Trophoblast cell (in vitro differentiated cells and primary cell): ENCODE measurements at regions not wholly inside any gene's neighbourhood (a gene's known extent, or its start where the extent isn't known, plus 50 kb on each side); places are given as distances from the start of the nearest gene placed in this dataset.

Source experiments
- DNase-seq, 2 donors: peaks; one replicate each; pipeline ENCODE4 v3.0.0-alpha.2; 2016
- H2AFZ ChIP-seq: 2 replicates; pipeline ENCODE4 v1.6.1; 2013; ENCODE audit warnings: low read length, moderate library complexity, mild to moderate bottlenecking; ENCODE audit not compliant: insufficient read depth, poor library complexity
- H2AK5ac ChIP-seq: 2 replicates; pipeline ENCODE4 v1.6.1; 2013; ENCODE audit warnings: mild to moderate bottlenecking, low read length
- H2BK120ac ChIP-seq: 2 replicates; pipeline ENCODE4 v1.6.1; 2013; ENCODE audit warnings: low read length, mild to moderate bottlenecking, moderate library complexity; ENCODE audit not compliant: insufficient read depth, poor library complexity
- H2BK12ac ChIP-seq: 2 replicates; pipeline ENCODE4 v1.6.1; 2013; ENCODE audit warnings: mild to moderate bottlenecking, low read length, moderate library complexity
- H2BK5ac ChIP-seq: 2 replicates; pipeline ENCODE4 v1.6.1; 2013; ENCODE audit warnings: low read length, low read depth, moderate library complexity, mild to moderate bottlenecking; ENCODE audit not compliant: poor library complexity
- H3K14ac ChIP-seq: 2 replicates; pipeline ENCODE4 v1.6.1; 2013; ENCODE audit warnings: mild to moderate bottlenecking, low read length
- H3K18ac ChIP-seq: 2 replicates; pipeline ENCODE4 v1.6.1; 2013; ENCODE audit warnings: mild to moderate bottlenecking, low read length
- H3K23ac ChIP-seq: 2 replicates; pipeline ENCODE4 v1.6.1; 2013; ENCODE audit warnings: low read length
- H3K27ac ChIP-seq: 2 replicates; pipeline ENCODE4 v1.5.1; 2013; ENCODE audit warnings: low read depth, mild to moderate bottlenecking, inconsistent platforms, low read length, moderate library complexity
- H3K27me3 ChIP-seq: 2 replicates; pipeline ENCODE4 v1.6.1; 2013; ENCODE audit warnings: inconsistent platforms, mild to moderate bottlenecking, low read length, moderate library complexity; ENCODE audit not compliant: insufficient read depth
- H3K36me3 ChIP-seq, 2 experiments: 1 replicate in 1 of 2; 2 replicates in 1 of 2; pipeline ENCODE4 v1.6.1; 2013; ENCODE audit warnings: low read length in 2 of 2, mild to moderate bottlenecking in 2 of 2, moderate library complexity in 1 of 2; ENCODE audit not compliant: insufficient read depth in 2 of 2, control insufficient read depth in 1 of 2
- H3K4ac ChIP-seq: 2 replicates; pipeline ENCODE4 v1.6.1; 2013; ENCODE audit warnings: low read depth, mild to moderate bottlenecking, low read length, moderate library complexity
- H3K4me1 ChIP-seq, 2 experiments: 1 replicate in 1 of 2; 2 replicates in 1 of 2; pipeline ENCODE4 v1.6.1; 2013; ENCODE audit warnings: low read length in 2 of 2, mild to moderate bottlenecking in 2 of 2, moderate library complexity in 1 of 2; ENCODE audit not compliant: insufficient read depth in 2 of 2, control insufficient read depth in 1 of 2
- H3K4me2 ChIP-seq: 2 replicates; pipeline ENCODE4 v1.6.1; 2013; ENCODE audit warnings: inconsistent platforms, mild to moderate bottlenecking, low read length, moderate library complexity
- H3K4me3 ChIP-seq: 2 replicates; pipeline ENCODE4 v1.5.1; 2013; ENCODE audit warnings: mild to moderate bottlenecking, low read depth, low read length, inconsistent platforms
- H3K79me1 ChIP-seq: one replicate; pipeline ENCODE4 v1.6.1; 2013; ENCODE audit warnings: low read length
- H3K79me2 ChIP-seq: 2 replicates; pipeline ENCODE4 v1.6.1; 2013; ENCODE audit warnings: low read length, mild to moderate bottlenecking; ENCODE audit not compliant: control insufficient read depth, insufficient read depth, poor library complexity
- H3K9ac ChIP-seq: 2 replicates; pipeline ENCODE4 v1.6.1; 2013; ENCODE audit warnings: mild to moderate bottlenecking, low read length
- H3K9me3 ChIP-seq: 2 replicates; pipeline ENCODE4 v1.6.1; 2013; ENCODE audit warnings: low read depth, mild to moderate bottlenecking, control low read depth, inconsistent platforms, low read length; ENCODE audit not compliant: insufficient read depth
- H4K12ac ChIP-seq: 2 replicates; pipeline ENCODE4 v1.6.1; 2013; ENCODE audit warnings: low read depth, mild to moderate bottlenecking, low read length, moderate library complexity
- H4K8ac ChIP-seq: 2 replicates; pipeline ENCODE4 v1.6.1; 2013; ENCODE audit warnings: low read depth, mild to moderate bottlenecking, low read length, moderate library complexity
- H4K91ac ChIP-seq: one replicate; pipeline ENCODE4 v1.6.1; 2013; ENCODE audit warnings: low read depth, mild to moderate bottlenecking, low read length, moderate library complexity
- WGBS: extraction: QIAGEN DNeasy Blood & Tissue Kit; methylation state at CpG from one replicate; pipeline ENCODE4 v1.1.7; 2013; ENCODE audit warnings: missing lambda C conversion rate; ENCODE audit not compliant: insufficient read length, insufficient coverage; ENCODE audit errors: extremely low coverage; 5-methylcytosine and 5-hydroxymethylcytosine counted together

- H3K18ac ChIP-seq = no peak overlapping the region
- H4K91ac ChIP-seq = no peak overlapping the region
- no peak overlapping the region for H2BK5ac ChIP-seq
- H2AFZ ChIP-seq = no peak overlapping the region
- H3K23ac ChIP-seq = no peak overlapping the region
- H3K14ac ChIP-seq = no peak overlapping the region
- no peaks in the 10 kb centered on the region for H3K36me3 ChIP-seq
- H3K27me3 ChIP-seq = no peaks in the 10 kb centered on the region
- DNase-seq = no peak
- no peaks in the 10 kb centered on the region for H3K79me2 ChIP-seq
- WGBS = no CpG with 5 or more reads among the region's 1 CpG
- H2AK5ac ChIP-seq = no peak overlapping the region
- H4K12ac ChIP-seq = no peak overlapping the region
- no peak overlapping the region for H3K4me3 ChIP-seq
- H2BK12ac ChIP-seq = no peak overlapping the region
- no peak overlapping the region for H3K27ac ChIP-seq
- no peak overlapping the region for H3K4ac ChIP-seq
- H3K9ac ChIP-seq = no peak overlapping the region
- H3K9me3 ChIP-seq = no peaks in the 10 kb centered on the region
- H3K79me1 ChIP-seq = no peaks in the 10 kb centered on the region
- no peak overlapping the region for H3K4me2 ChIP-seq
- no peak overlapping the region for H2BK120ac ChIP-seq
- no peaks in the 10 kb centered on the region for H3K4me1 ChIP-seq
- H4K8ac ChIP-seq = no peak overlapping the region
These were observed 915.6 kb downstream of the TRHDE start for GRCh38 chr12:73187765-73188164.

DNA sequence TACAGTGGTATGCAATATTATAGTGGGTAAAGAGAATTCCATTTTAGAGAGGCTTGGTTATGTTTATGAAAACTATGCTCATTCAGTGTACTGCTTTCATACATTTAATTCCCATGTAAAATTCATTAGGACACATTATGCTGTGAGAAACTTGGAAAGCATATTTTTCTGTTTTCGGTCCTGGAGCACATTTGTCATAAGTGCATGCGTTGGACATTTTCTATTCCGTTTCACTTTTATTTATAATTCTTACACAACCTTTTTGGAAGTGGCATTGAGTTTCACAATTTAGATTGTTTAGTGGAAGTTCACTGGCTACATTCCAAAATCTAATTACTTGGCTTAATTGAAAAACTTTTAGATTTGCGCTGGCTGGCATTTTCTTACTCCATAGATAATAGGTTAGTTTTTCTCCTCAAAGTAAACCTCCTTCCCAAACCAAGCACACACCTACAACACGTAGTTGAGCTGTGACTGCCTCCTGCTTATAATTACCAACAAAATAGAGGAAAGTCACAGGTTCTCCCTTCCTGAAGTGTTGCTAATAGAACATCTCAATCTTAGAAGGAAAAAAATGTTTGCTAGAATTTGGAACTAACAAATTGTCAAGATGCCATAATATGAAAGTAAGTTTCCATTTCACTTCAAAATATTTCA, 938.5 kb downstream of the TRHDE start:
- Histone ChIP-seq H2BK12ac (no peak overlapping the region), H3K18ac (no peak overlapping the region), H3K4me2 (no peak overlapping the region), H3K9me3 (no peaks in the 10 kb centered on the region), H3K79me1 (no peaks in the 10 kb centered on the region), H3K9ac (no peak overlapping the region), H3K36me3 (no peaks in the 10 kb centered on the region), H3K27me3 (no peaks in the 10 kb centered on the region), H4K8ac (no peak overlapping the region), H3K14ac (no peak overlapping the region), H4K12ac (no peak overlapping the region), H3K79me2 (no peaks in the 10 kb centered on the region), H3K27ac (no peak overlapping the region), H3K4me3 (no peak overlapping the region), H4K91ac (no peak overlapping the region), H3K23ac (no peak overlapping the region), H3K4me1 (no peaks in the 10 kb centered on the region), H3K4ac (no peak overlapping the region), H2BK120ac (no peak overlapping the region), H2AFZ (no peak overlapping the region), H2AK5ac (no peak overlapping the region), H2BK5ac (no peak overlapping the region)
- DNase-seq = no peak
- no CpG with 5 or more reads among the region's 5 CpGs for WGBS

GRCh38 chr12:73220951-73221350, 948.8 kb downstream of the TRHDE start:
- no peak overlapping the region for H3K9ac ChIP-seq
- H4K91ac ChIP-seq = no peak overlapping the region
- WGBS = no CpG with 5 or more reads among the region's 2 CpGs
- no peaks in the 10 kb centered on the region for H3K79me1 ChIP-seq
- no peaks in the 10 kb centered on the region for H3K4me1 ChIP-seq
- H3K36me3 ChIP-seq = no peaks in the 10 kb centered on the region
- H2AK5ac ChIP-seq = no peak overlapping the region
- H2BK120ac ChIP-seq = no peak overlapping the region
- H3K4ac ChIP-seq = no peak overlapping the region
- H3K79me2 ChIP-seq = no peaks in the 10 kb centered on the region
- no peaks in the 10 kb centered on the region for H3K9me3 ChIP-seq
- H4K8ac ChIP-seq = no peak overlapping the region
- no peak overlapping the region for H3K18ac ChIP-seq
- H4K12ac ChIP-seq = no peak overlapping the region
- no peak overlapping the region for H2BK12ac ChIP-seq
- H3K23ac ChIP-seq = no peak overlapping the region
- no peak overlapping the region for H2BK5ac ChIP-seq
- H3K4me2 ChIP-seq = no peak overlapping the region
- no peaks in the 10 kb centered on the region for H3K27me3 ChIP-seq
- no peak overlapping the region for H3K27ac ChIP-seq
- no peak overlapping the region for H3K4me3 ChIP-seq
- H2AFZ ChIP-seq = no peak overlapping the region
- H3K14ac ChIP-seq = no peak overlapping the region
- DNase-seq = no peak

GRCh38 chr12:73221398-73221797, 949.2 kb downstream of the TRHDE start:
- H2BK5ac ChIP-seq = no peak overlapping the region
- no peaks in the 10 kb centered on the region for H3K9me3 ChIP-seq
- no peak overlapping the region for H4K12ac ChIP-seq
- no peak overlapping the region for H3K14ac ChIP-seq
- no peaks in the 10 kb centered on the region for H3K36me3 ChIP-seq
- H2AK5ac ChIP-seq = no peak overlapping the region
- H3K79me2 ChIP-seq = no peaks in the 10 kb centered on the region
- no peaks in the 10 kb centered on the region for H3K27me3 ChIP-seq
- no peak overlapping the region for H3K23ac ChIP-seq
- no peak for DNase-seq
- no peak overlapping the region for H3K4me2 ChIP-seq
- H3K79me1 ChIP-seq = no peaks in the 10 kb centered on the region
- no peak overlapping the region for H4K8ac ChIP-seq
- no peak overlapping the region for H3K9ac ChIP-seq
- no peak overlapping the region for H2BK120ac ChIP-seq
- no peak overlapping the region for H4K91ac ChIP-seq
- no peak overlapping the region for H2AFZ ChIP-seq
- H2BK12ac ChIP-seq = no peak overlapping the region
- no peak overlapping the region for H3K4me3 ChIP-seq
- no peak overlapping the region for H3K18ac ChIP-seq
- H3K27ac ChIP-seq = no peak overlapping the region
- H3K4me1 ChIP-seq = no peaks in the 10 kb centered on the region
- no peak overlapping the region for H3K4ac ChIP-seq
